ENCODE measurements at regions not wholly inside any gene's neighbourhood (a gene's known extent, or its start where the extent isn't known, plus 50 kb on each side); places are given as distances from the start of the nearest gene placed in this dataset.

- in situ Hi-C loops (cut with HindIII; ENCODE audit: low pct_ligation_motif_present, low sequenced_read_pairs), result no loop called here
- TF ChIP-seq CTCF (IDR thresholded peaks at IDR 0.05; ENCODE audit: low read depth, low read length, missing control alignments), result no peak
- no peak overlapping the region for H3K27ac ChIP-seq
- H3K36me3 ChIP-seq (replicated peaks), result no peaks in the 10 kb centered on the region
- H3K27me3 ChIP-seq (replicated peaks), result no peaks in the 10 kb centered on the region
- no peak for DNase-seq
- no peak overlapping the region for H3K4me3 ChIP-seq (ENCODE audit: low read depth, low read length)
Observed at GRCh38 chr13:44697058-44697457, 120.9 kb upstream of the TSC22D1 start.

GRCh38 chr13:44695520-44695919, 119.4 kb upstream of the TSC22D1 start:
- no peak for DNase-seq
- H3K27me3 ChIP-seq (replicated peaks), result no peaks in the 10 kb centered on the region
- no peak for TF ChIP-seq CTCF (IDR thresholded peaks at IDR 0.05; ENCODE audit: low read depth, low read length, missing control alignments)
- in situ Hi-C loops (cut with HindIII; ENCODE audit: low pct_ligation_motif_present, low sequenced_read_pairs), result no loop called here
- H3K27ac ChIP-seq, result no peak overlapping the region
- no peak overlapping the region for H3K4me3 ChIP-seq (ENCODE audit: low read depth, low read length)
- no peaks in the 10 kb centered on the region for H3K36me3 ChIP-seq (replicated peaks)

GRCh38 chr13:44694842-44695241, 118.7 kb upstream of the TSC22D1 start:
- DNase-seq, result no peak
- no peak overlapping the region for H3K27ac ChIP-seq
- H3K27me3 ChIP-seq (replicated peaks), result no peaks in the 10 kb centered on the region
- H3K36me3 ChIP-seq (replicated peaks), result no peaks in the 10 kb centered on the region
- in situ Hi-C loops (cut with HindIII; ENCODE audit: low pct_ligation_motif_present, low sequenced_read_pairs), result no loop called here
- no peak overlapping the region for H3K4me3 ChIP-seq (ENCODE audit: low read depth, low read length)
- no peak for TF ChIP-seq CTCF (IDR thresholded peaks at IDR 0.05; ENCODE audit: low read depth, low read length, missing control alignments)

GRCh38 chr13:44694291-44694690, 118.2 kb upstream of the TSC22D1 start:
- in situ Hi-C loops (cut with HindIII; ENCODE audit: low pct_ligation_motif_present, low sequenced_read_pairs), result no loop called here
- Histone ChIP-seq H3K36me3 (replicated peaks) (no peaks in the 10 kb centered on the region), H3K27ac (no peak overlapping the region), H3K4me3 (ENCODE audit: low read depth, low read length) (no peak overlapping the region), H3K27me3 (replicated peaks) (no peaks in the 10 kb centered on the region)
- DNase-seq, result no peak
- TF ChIP-seq CTCF (IDR thresholded peaks at IDR 0.05; ENCODE audit: low read depth, low read length, missing control alignments), result no peak

GRCh38 chr13:44693156-44693764, 117.1 kb upstream of the TSC22D1 start:
- Histone ChIP-seq H3K36me3 (replicated peaks) (no peaks in the 10 kb centered on the region), H3K27me3 (replicated peaks) (no peaks in the 10 kb centered on the region), H3K4me3 (ENCODE audit: low read depth, low read length) (no peak overlapping the region), H3K27ac (no peak overlapping the region)
- in situ Hi-C loops (cut with HindIII; ENCODE audit: low pct_ligation_motif_present, low sequenced_read_pairs), result no loop called here
- TF ChIP-seq CTCF (IDR thresholded peaks at IDR 0.05; ENCODE audit: low read depth, low read length, missing control alignments), result no peak
- DNase-seq, result no peak

- Histone ChIP-seq H3K4me3 (ENCODE audit: low read depth, low read length) (no peak overlapping the region), H3K27ac (no peak overlapping the region), H3K27me3 (replicated peaks) (no peaks in the 10 kb centered on the region), H3K36me3 (replicated peaks) (no peaks in the 10 kb centered on the region)
- in situ Hi-C loops (cut with HindIII; ENCODE audit: low pct_ligation_motif_present, low sequenced_read_pairs), result no loop called here
- TF ChIP-seq CTCF (IDR thresholded peaks at IDR 0.05; ENCODE audit: low read depth, low read length, missing control alignments), result no peak
- peak; percentile 43 for DNase-seq
Observed at GRCh38 chr13:44692173-44692713, 116.1 kb upstream of the TSC22D1 start.
